ENCODE measurements at regions not wholly inside any gene's neighbourhood (a gene's known extent, or its start where the extent isn't known, plus 50 kb on each side); places are given as distances from the start of the nearest gene placed in this dataset. TPM values are rescaled to one million over a fixed set of nuclear protein-coding genes. Genes with fewer than 3 reads are reported as not detected.

DNA sequence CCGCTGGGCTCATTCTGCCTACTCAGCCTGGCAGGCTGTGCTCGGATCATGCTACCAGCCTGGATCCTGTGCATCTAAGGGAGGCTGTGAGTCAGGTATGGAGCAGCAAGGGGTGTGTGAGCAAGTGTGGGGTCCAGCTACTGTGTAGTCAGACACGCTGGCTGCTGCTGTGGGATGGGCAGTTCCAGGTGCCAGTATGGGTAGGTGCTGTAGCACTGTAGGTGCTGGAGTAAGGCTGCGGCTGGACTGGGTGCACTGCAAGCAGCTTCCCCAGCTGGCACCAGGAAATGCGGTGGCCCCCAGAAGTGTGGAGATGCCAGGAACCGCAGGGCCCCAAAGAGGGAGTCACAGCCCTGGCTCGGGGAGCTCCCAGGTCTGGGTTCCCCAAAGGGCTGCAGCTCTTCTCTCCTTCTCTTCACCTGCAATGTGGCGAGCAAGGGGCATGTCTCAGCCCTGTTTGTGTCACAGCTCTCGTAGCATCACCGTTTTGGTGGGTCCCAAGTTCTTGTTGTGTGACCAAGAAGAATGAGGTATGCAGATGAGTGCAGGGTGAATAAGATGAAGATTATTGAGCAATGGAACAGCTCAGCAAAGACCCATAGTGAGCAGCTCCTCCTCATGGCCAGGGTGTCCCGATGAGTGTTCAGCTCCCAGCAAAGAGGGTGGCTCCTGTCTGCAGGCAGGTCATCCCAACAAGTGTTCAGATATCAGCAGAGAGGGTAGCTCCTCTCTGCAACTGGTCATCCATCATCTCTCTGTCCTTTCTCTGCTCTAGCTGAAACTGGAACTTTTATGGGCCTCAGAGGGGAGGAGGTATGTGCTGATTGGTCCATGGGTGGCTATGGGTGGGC lies 462.9 kb downstream of the TBC1D22A start:
- TF ChIP-seq EZH2phosphoT487 (IDR thresholded peaks at IDR 0.05; ENCODE audit: borderline replicate concordance, low read length) (no peak), EZH2 (IDR thresholded peaks at IDR 0.05; ENCODE audit: low read length, unreplicated experiment) (no peak)
- TF ChIP-seq, protein P1, sequence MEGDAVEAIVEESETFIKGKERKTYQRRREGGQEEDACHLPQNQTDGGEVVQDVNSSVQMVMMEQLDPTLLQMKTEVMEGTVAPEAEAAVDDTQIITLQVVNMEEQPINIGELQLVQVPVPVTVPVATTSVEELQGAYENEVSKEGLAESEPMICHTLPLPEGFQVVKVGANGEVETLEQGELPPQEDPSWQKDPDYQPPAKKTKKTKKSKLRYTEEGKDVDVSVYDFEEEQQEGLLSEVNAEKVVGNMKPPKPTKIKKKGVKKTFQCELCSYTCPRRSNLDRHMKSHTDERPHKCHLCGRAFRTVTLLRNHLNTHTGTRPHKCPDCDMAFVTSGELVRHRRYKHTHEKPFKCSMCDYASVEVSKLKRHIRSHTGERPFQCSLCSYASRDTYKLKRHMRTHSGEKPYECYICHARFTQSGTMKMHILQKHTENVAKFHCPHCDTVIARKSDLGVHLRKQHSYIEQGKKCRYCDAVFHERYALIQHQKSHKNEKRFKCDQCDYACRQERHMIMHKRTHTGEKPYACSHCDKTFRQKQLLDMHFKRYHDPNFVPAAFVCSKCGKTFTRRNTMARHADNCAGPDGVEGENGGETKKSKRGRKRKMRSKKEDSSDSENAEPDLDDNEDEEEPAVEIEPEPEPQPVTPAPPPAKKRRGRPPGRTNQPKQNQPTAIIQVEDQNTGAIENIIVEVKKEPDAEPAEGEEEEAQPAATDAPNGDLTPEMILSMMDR (conservative IDR thresholded peaks at IDR 0.05; ENCODE audit: low read depth, low read length) = no peak

More for the DNA sequence above, 462.9 kb downstream of the TBC1D22A start:
- intact Hi-C loops (cut with micrococcal nuclease) = no loop called here
- ChIA-PET CTCF (no interaction called here), POLR2A (ENCODE audit: unreplicated experiment) (no interaction called here)
- no peak overlapping the region for H3K9ac ChIP-seq (ENCODE audit: low read length)
- H3K27ac ChIP-seq (ENCODE audit: low read length) = no peak overlapping the region
- H4K20me1 ChIP-seq (ENCODE audit: low read length) = no peaks in the 10 kb centered on the region
- H2AFZ ChIP-seq (ENCODE audit: low read length) = no peak overlapping the region
- no peaks in the 10 kb centered on the region for H3K4me1 ChIP-seq (ENCODE audit: insufficient read depth, low read length)
- H3K79me2 ChIP-seq (ENCODE audit: low read length) = no peaks in the 10 kb centered on the region
- DNase-seq = no peak
- no peaks in the 10 kb centered on the region for H3K9me3 ChIP-seq (ENCODE audit: low read length)
- peaks cover 12% of the 10 kb centered on the region; the same call in 1 of the 2 replicates for H3K27me3 ChIP-seq (ENCODE audit: low read length)
- no peaks in the 10 kb centered on the region for H3K36me3 ChIP-seq (ENCODE audit: low read depth, low read length)
- H3K4me3 ChIP-seq (ENCODE audit: low read length) = no peak overlapping the region
- no peaks in the 10 kb centered on the region for H3F3A ChIP-seq (ENCODE audit: low read length, unreplicated experiment)
- H3K9me2 ChIP-seq (replicated peaks; ENCODE audit: low read length) = no peaks in the 10 kb centered on the region
- no peak for ATAC-seq
- BruUV-seq (replicated peaks) = no TSS peak
- H3K4me2 ChIP-seq (ENCODE audit: low read length) = no peak overlapping the region

Small RNAs in the stretch of these regions (microRNA-seq; reads per million reads assigned to microRNA genes)
- gene MIR3201 (ENCODE audit: unreplicated experiment) (not detected), gene MIR3667 (ENCODE audit: unreplicated experiment) (not detected), gene MIR4535 (ENCODE audit: unreplicated experiment) (not detected)

All from PC-3 (cell line).